ENCODE measurements at regions not wholly inside any gene's neighbourhood (a gene's known extent, or its start where the extent isn't known, plus 50 kb on each side); places are given as distances from the start of the nearest gene placed in this dataset.

GRCh38 chr15:97745481-97746071 lies 214.9 kb upstream of the ARRDC4 start (continued):
- TF ChIP-seq ZNF121 (CRISPR knock-in tag; IDR thresholded peaks at IDR 0.05) (no peak), NFIB (CRISPR knock-in tag; IDR thresholded peaks at IDR 0.05; ENCODE audit: borderline replicate concordance) (no peak), ZNF546 (CRISPR knock-in tag; conservative IDR thresholded peaks at IDR 0.05) (no peak), GLMP (CRISPR knock-in tag; IDR thresholded peaks at IDR 0.05; ENCODE audit: borderline replicate concordance) (no peak), ZBTB7B (CRISPR knock-in tag; IDR thresholded peaks at IDR 0.05) (no peak), GABPB1 (CRISPR knock-in tag; IDR thresholded peaks at IDR 0.05) (peak; percentile 51; the same call in 1 of the 2 replicates), ZNF337 (CRISPR knock-in tag; IDR thresholded peaks at IDR 0.05; ENCODE audit: borderline replicate concordance, low read depth) (no peak), SRF (IDR thresholded peaks at IDR 0.05; ENCODE audit: low read depth, low read length) (no peak), ZNF724P (CRISPR knock-in tag; IDR thresholded peaks at IDR 0.05; ENCODE audit: borderline replicate concordance) (no peak), ZNF549 (CRISPR knock-in tag; IDR thresholded peaks at IDR 0.05) (no peak), PAF1 (CRISPR knock-in tag; IDR thresholded peaks at IDR 0.05) (no peak), ZMYM4 (CRISPR knock-in tag; IDR thresholded peaks at IDR 0.05) (no peak), ETV5 (CRISPR knock-in tag; IDR thresholded peaks at IDR 0.05; ENCODE audit: borderline replicate concordance) (peak; percentile 44; the same call in 1 of the 2 replicates), NR0B2 (CRISPR knock-in tag; IDR thresholded peaks at IDR 0.05) (no peak), ZNF335 (CRISPR knock-in tag; IDR thresholded peaks at IDR 0.05) (no peak), KLF6 (CRISPR knock-in tag; IDR thresholded peaks at IDR 0.05) (no peak), ZBED4 (CRISPR knock-in tag; IDR thresholded peaks at IDR 0.05; ENCODE audit: borderline replicate concordance) (no peak), ZFP1 (CRISPR knock-in tag; IDR thresholded peaks at IDR 0.05) (no peak), SALL2 (CRISPR knock-in tag; IDR thresholded peaks at IDR 0.05) (no peak)
- TF ChIP-seq, protein P1, sequence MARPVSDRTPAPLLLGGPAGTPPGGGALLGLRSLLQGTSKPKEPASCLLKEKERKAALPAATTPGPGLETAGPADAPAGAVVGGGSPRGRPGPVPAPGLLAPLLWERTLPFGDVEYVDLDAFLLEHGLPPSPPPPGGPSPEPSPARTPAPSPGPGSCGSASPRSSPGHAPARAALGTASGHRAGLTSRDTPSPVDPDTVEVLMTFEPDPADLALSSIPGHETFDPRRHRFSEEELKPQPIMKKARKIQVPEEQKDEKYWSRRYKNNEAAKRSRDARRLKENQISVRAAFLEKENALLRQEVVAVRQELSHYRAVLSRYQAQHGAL (CRISPR knock-in tag; IDR thresholded peaks at IDR 0.05; ENCODE audit: not compliant biosample characterization) = no peak
- TF ChIP-seq, protein P2, sequence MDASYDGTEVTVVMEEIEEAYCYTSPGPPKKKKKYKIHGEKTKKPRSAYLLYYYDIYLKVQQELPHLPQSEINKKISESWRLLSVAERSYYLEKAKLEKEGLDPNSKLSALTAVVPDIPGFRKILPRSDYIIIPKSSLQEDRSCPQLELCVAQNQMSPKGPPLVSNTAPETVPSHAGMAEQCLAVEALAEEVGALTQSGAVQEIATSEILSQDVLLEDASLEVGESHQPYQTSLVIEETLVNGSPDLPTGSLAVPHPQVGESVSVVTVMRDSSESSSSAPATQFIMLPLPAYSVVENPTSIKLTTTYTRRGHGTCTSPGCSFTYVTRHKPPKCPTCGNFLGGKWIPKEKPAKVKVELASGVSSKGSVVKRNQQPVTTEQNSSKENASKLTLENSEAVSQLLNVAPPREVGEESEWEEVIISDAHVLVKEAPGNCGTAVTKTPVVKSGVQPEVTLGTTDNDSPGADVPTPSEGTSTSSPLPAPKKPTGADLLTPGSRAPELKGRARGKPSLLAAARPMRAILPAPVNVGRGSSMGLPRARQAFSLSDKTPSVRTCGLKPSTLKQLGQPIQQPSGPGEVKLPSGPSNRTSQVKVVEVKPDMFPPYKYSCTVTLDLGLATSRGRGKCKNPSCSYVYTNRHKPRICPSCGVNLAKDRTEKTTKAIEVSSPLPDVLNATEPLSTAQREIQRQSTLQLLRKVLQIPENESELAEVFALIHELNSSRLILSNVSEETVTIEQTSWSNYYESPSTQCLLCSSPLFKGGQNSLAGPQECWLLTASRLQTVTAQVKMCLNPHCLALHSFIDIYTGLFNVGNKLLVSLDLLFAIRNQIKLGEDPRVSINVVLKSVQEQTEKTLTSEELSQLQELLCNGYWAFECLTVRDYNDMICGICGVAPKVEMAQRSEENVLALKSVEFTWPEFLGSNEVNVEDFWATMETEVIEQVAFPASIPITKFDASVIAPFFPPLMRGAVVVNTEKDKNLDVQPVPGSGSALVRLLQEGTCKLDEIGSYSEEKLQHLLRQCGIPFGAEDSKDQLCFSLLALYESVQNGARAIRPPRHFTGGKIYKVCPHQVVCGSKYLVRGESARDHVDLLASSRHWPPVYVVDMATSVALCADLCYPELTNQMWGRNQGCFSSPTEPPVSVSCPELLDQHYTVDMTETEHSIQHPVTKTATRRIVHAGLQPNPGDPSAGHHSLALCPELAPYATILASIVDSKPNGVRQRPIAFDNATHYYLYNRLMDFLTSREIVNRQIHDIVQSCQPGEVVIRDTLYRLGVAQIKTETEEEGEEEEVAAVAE (CRISPR knock-in tag; IDR thresholded peaks at IDR 0.05; ENCODE audit: borderline replicate concordance) = no peak

All from HepG2 (cell line).